ENCODE measurements at regions not wholly inside any gene's neighbourhood (a gene's known extent, or its start where the extent isn't known, plus 50 kb on each side); places are given as distances from the start of the nearest gene placed in this dataset.
"Not testable (repeated sequence)": the region's sequence is repeated elsewhere in the genome, so short reads cannot be mapped to it uniquely, and the experiment has no call there.

DNA sequence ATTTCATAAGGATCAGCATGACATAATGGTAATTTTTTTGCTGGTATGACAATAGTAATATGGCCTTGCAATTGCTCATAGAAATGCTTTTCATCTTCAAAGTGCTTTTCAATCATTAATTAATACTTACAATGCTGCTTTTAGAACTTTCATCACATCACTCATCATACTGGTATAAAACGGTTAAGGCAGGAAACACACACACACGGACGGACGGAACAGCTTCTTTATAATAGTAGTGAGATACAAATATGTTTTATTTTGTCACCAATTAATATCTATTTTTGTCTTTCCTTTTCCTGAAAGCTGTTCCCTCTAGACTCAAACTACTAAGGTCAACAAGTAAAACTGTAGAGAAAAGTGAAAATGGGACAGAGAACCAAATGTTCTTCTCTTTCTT, 353.9 kb upstream of the PKN2 start:
- DNase-seq, result no peak

DNA sequence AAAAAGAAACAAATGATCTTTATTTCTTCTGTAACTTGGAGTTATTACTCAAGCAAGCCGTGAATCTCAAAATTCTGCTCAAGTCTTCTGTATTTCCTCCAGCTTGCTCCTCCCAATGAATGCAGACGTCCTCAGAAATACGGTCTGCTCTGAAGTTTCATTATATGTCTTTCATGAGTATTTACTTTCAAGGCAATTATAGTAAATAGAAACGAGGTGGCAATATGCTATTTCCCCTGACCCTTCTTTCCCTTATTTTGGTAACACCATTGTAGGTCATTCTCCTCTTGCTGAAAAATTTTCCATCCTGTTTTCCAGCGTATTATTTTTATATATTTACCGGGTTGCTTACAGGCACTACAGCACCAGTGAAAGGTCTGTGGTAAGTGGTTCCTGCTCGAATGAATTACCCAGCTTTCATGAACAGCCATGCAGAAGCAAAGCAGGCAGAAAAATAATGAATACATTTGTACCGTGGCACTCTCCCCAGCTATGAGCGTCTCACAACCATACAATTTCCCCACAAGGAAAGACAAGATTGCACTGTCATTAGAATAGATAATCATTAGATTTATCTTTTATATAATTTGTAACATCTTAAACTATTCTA, 350.9 kb upstream of the PKN2 start:
- DNase-seq, result no peak

DNA sequence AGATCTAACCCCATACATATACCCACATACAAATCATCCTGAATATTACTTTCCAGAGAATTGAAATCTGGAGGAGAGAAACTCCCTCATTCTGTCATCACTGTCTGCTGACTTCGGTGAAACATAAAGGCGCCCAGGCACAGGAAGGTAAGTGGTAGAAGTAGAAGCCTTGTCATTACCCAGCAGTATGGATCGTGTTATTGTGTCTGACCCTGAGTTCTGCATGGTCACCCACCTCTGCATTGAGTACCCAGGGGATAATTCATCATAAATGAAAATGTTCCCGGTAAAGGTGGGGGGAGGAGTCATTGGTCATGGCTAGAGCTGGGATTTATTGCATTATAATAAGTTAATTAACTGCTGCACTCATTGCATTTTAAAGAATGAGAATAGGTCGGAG, 342.6 kb upstream of the PKN2 start:
- no peak for DNase-seq

DNA sequence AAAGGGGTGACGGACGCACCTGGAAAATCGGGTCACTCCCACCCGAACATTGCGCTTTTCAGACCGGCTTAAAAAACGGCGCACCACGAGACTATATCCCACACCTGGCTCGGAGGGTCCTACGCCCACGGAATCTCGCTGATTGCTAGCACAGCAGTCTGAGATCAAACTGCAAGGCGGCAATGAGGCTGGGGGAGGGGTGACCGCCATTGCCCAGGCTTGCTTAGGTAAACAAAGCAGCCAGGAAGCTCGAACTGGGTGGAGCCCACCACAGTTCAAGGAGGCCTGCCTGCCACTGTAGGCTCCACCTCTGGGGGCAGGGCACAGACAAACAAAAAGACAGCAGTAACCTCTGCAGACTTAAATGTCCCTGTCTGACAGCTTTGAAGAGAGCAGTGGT, 342.0 kb upstream of the PKN2 start:
- DNase-seq, result not testable (repeated sequence)

DNA sequence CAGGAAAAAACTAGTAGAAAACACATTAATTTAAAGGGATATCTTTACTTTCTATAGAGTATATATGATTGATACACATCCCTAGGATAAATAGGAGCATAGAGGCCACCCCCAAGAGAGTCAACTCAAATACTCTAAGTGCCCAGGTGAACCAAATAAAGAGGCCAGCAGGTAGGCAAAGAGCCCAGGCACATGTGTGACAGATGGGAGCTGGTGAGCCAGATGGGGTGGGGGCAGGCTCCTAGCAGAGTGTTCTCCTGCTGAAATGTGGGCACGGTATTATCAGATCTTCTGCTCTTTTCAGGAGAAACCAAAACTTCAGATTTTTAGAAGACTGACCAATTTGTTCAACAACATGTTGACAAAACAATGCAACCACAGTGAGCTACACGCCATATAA, 333.4 kb upstream of the PKN2 start:
- DNase-seq, result peak; percentile 85

DNA sequence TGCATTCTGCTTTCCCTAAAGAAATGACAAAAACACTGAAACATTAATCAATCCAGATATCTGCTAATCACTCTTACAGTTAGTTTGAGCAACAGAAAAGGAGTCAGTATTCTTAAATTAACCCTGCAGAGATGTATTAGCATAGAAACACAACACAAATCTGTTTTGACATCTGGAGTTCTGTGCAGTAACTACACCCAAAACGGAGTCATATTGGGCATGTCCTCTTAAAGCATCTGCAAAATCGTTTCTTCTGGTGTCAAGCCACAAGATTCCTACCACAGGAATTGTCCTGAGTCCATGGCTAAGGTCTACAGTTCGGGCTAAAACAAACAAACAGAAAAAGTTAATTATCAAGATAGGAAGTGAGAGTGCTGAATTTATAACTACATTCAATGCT, 332.1 kb upstream of the PKN2 start:
- DNase-seq, result peak; percentile 7

DNA sequence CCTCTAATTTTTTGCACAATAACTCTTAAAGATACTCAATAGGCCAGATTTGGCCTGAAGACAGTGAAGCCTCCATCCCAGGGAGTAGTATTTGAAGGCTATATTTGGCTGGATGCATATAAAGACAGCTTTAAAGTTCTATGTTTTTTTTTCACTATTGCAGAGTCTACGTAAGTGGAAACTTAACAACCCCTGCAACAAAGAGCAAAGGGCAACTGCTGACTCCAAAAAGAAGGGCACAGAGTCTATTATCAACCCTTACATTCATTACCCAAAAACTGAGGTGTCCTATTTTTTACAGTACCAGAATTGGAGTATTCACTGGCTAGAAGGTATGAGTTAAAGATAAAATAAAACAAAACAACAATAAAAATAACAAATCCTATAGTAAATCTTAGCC, 329.8 kb upstream of the PKN2 start:
- DNase-seq, result no peak

DNA sequence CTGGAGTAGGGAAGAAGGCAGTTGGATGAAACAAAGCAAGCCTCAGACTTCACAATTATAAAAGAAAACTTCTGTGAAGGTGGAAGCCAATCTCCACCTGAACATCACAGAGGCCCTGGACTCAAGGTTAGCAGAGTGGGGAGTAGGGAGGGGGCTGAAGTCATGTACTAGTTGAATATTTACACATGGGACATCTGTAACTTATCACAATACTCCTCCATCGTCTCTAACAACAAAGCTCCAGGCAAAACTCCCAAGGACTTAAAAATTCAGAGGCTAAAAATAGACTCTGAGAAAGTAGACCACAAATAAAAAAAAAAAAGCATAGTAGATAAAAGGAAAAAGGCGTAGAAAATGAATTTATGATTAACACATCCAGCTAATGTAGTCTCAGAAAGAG, 326.3 kb upstream of the PKN2 start:
- no peak for DNase-seq

DNA sequence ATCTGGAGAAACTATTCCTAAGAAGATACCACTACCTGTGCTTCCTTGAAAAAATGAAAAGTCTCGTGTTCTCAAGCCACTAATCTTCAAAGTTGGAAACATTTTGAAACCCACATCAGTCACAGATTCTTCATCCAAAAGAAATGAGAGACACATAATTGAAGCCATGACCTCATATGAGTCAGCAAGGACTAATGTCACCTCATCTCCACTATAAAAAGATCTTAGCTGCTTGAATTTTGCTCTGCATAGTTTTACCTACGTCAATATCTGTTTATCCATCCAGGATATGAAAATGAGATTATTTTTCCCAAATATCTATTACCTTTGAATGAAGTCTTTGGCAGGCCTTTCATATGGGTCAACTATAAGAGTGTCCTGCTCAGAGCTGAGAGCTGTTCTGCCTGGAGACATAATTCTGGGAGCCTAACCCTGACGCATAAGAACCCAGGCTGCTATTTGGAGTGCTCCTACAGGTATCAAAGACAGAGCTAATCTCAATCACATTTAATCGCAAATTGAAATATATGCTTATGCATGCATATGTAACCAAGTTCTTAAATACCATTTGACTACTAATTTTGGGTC, 312.5 kb upstream of the PKN2 start:
- no peak for DNase-seq

DNA sequence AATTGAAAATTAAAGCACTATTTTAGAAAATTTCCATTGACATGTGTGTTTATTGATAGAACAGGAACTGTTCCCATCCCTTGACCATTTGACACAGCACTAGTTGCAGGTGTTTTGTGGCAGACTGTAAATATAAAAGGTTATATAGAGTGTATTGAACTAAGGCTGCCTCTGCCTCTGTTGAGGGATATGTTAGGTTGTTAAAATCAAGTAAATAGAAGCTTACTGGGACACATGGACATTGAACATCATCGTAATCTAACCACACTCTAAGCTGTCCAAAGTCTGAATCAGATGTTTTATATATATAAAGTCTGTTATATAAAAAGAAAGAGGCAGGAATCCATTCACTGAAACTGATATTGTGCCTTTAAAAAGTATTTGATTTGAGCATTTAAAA, 308.1 kb upstream of the PKN2 start:
- DNase-seq, result no peak

DNA sequence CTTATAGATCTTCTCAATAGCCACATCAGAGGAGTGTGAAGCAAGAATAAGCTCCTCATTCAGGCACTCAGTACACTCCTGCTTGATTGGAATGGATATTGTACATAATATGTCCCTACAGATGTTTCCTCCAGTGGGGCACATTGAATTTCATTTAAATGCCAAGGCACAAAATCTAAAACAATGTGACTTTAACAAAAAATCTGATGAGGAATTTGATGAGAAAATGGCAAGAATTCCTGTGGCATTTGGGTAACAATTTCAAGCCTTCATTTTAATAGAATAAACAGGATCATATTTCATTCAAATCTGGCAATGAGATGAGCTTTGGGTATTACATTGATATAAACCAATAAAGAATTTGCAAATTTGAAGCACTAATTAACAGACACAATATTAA, 307.7 kb upstream of the PKN2 start:
- no peak for DNase-seq

DNA sequence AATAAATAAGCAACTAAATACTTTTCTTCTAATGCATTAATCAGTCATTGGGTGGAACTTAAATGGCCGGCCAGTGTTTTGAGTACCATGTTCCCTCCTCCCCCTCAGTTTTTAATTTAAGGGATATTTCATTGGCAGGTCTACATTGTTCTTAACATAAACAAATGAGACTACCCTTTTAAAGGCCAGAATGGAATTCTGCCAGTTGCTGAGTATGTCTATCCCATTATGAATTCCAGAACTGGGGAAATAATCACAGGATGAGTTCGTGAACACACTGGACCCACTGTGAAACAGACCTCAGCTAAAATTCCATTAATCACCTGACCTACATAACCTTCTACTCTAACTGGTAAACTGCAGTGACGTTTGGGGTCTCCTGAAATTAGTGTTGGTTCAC, 305.5 kb upstream of the PKN2 start:
- DNase-seq, result no peak

DNA sequence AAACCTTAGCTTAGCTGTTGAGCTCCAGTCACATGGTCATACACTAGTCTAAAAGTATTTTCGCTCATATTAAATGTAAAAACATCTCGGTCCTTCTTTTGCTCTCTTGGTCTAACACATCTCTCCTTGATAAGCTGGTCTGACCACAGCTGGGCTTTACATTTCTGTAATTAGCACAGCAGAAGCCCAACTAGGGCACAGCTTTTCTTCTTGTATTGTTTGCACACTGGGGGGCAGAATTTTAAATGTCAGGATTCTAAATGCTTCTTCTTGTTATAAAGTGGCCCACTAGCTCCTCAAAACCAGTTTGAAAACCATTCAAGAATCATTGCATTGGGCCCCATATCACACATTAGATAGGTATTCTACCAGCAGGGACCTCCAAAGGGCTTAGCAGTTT, 289.1 kb upstream of the PKN2 start:
- DNase-seq, result no peak

DNA sequence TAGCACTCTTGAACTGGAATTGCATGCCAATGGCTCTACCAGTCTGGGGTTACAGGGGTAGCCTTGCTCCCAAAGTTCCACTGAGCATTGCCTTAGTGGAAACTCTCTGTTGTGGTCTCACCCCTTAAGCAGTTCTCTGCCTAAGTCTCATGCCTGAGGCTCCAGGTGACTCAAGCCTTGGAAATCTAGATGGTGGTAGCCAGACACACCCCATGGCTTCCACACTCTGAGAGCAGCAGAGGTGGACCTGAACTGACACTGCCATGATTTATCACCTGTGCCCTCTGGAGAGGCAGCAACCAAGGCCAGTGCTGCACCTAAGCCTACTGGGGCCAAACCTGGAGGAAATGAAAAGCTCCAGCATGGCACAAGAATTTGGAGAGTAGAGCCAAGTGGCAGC, 285.7 kb upstream of the PKN2 start:
- DNase-seq, result no peak

DNA sequence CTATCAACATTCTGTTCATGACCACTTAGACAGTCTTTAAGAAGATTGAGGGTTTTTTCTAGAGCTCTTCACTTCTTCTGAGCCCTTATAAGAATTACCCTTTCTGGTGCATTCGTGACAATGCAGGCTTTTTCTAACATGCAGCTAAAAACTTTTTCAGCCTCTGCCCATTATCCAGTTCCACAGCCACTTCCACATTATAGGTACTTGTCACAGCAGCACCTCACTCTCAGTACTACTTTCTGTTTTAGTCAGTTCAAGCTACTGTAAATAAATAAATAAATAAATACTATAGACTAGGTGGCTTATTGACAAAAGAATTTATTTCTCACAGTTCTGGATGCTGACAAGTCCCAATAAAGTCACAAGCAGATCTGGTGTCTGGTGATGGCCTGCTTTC, 284.4 kb upstream of the PKN2 start:
- no peak for DNase-seq

DNA sequence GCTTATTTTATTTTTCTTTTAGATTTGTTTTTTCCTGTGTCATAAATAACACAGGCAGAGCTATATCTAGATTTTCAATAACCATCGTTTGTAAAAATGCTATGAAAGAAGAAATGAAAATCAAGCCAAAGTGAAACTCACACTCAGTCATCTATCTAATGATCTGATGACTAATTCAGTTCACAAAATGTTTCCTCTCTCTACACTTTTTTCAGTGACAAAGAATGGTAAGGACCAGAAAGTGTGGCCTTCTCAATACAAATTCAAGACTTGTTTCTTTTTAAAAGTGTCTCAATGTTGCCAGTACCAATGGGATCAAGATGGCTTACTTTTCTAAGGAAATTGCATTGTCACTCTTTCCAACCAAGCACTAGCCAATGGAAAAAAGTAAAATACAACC, 282.8 kb upstream of the PKN2 start:
- DNase-seq, result no peak

DNA sequence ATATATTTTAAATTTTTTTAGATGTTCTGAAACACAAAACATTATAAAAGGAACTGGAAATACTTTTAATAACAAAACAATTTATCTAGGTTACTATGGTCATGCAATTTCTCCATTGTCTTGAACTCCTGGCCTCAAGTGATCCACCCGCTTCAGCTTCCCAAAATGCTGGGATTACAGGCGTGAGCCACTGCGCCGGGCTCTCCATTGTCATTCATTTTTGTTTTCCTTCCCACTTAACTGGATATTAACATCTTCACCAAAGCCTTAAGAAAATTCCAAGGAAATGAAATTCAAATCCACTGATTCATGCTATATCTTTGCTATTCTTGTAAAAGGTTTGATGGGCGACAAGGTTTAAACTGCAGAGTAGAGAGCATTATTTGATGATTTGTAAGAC, 279.5 kb upstream of the PKN2 start:
- no peak for DNase-seq

DNA sequence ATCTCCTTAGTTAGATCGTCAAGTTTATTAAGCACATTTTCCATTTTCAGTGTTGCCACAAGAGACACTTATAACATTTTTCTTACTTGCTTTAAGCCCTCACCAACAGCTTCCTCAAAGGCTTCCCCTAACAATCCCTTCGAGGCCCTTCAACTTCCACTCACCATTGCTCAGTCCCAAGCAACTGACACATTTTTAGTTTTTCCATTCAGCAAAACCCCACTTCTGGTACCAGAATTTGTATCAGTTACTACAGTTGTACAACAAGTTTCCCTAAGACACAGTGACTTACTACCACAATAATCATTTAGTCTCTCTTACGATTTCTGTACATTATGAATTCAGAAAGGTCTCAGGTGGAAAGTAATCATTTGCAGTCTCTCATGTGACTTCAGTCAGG, 276.8 kb upstream of the PKN2 start:
- DNase-seq, result no peak

DNA sequence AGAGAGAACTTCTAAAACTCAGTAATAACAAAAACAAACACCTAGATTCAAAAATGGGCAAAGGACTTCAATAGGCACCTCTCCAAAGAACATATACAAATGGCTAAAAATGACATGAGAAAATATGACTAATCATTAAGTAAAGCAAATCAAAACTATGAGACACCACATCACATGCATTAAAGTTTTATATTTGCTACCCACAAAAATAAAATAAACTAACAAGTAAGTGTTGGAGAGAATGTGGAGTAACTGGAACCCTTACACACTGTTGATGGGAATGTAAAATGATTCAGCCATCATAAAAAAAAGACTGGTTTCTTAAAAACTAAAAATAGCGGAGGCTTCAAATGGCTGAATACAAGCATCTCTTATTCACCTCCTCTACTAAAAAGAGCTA, 262.1 kb upstream of the PKN2 start:
- DNase-seq, result no peak

DNA sequence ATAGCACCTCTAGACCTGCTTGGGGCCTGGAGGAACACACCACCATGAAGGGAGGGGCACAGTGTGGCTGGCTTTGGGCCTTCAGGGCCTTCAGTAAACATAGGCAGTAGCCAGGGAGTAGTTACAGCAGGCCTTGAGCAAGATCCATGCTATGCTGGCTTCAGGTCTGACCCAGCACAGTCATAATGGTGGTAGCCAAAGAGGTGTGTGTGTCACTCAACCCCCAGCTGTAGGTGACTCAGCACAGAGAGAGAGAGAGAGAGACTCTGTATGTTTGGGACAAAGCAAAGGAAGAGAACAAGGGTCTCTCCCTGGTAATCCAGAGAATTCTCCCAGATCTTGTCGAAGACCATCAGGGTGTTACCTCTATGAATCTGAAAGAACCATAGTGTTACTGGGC, 250.5 kb upstream of the PKN2 start:
- no peak for DNase-seq

DNA sequence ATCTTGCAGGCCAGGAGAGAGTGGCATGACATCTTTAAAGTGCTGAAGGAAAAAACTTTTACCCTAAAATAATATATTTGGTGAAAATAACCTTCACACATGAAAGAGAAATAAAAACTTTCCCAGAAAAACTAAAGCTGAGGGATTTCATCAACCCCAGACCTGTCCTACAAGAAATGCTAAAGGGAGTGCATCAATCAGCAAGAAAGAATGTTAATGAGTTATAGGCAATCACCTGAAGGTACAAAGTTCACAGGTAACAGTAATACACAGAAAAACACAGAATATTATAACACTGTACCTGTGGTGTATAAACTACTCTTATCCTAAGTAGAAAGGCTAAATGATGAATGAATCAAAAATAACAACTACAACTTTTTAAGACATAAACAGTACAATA, 249.2 kb upstream of the PKN2 start:
- no peak for DNase-seq

DNA sequence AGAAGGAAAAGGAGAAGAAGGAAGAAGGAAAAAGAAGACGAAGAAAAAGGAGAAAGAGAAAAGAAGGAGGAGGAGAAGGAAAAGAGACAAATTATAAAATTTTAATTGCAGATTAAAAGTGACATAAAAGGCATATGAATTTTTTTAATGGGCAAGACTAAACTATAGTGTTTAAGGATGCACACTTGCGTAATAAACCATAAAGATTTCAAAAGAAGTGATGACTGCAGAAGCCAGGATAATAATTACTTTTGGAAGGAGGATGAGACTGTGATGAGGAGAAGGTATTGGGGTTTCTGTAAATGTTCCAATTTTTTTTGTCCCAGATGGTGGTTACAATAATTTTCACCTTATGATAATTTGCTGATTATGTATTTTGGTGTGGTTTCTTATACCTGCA, 243.1 kb upstream of the PKN2 start:
- no peak for DNase-seq

DNA sequence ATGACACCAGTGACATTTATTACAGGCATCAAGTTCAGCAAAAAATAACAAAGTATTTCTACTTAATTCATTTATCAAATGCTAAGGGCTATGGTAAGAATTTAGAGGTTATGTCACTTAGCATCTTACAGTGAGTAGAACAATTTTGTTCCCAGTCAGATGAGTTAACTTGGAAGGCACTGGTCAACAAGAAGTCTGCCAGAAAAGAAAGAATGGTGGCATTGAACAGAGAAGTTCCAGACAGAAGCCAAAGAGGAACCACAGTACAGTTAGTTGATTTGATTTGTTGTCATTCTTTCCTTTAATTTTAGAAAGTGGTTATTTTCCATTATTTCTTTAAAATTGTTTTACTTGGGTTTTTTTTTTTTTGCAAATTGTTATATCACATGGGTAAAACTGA, 232.2 kb upstream of the PKN2 start:
- DNase-seq, result no peak

DNA sequence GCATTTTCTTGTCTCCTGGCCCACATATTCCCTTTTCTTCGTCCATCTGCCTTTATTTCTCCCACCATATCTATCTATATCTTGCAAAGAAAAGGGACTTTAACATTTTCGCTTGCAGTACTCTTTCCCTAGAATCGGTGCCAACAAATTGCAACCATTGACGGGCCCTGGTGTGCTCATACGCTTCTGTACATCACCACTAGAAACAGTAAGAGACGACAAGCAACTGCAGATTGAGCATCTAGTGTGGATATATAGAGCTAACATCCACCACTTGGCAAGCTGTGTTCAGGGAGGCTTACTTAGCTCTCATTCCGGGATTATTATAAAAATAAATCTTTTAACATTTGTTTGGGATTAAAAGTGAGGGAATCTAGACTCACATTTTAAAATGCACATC, 230.8 kb upstream of the PKN2 start:
- no peak for DNase-seq

DNA sequence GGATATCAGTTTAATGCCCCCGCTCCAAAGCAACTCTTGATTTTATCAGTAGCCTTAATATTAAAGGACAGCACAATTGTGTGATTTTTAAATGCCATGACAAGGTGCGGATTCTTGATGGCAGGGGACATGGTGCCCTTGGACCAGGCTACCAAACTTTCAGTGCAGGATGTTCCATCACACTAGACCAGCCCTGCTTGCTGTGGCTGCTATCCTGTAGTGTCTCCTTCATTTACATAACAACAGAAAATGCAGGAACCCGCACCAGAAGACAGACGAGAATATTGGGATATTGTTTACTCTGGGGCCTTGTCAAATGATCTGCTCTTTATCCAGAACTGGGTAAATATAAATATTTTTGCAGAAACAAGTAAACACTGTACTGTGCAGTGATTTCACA, 229.3 kb upstream of the PKN2 start:
- no peak for DNase-seq
